Upper lobe of right lung (tissue), 1 donor: ENCODE measurements at regions not wholly inside any gene's neighbourhood (a gene's known extent, or its start where the extent isn't known, plus 50 kb on each side); places are given as distances from the start of the nearest gene placed in this dataset.

Experiments
- ATAC-seq: fragments of 200-7000 bp; cut with Tn5 transposase; one replicate; pipeline ENCODE4 v1.9.1; 2020; ENCODE audit warnings: mild to moderate bottlenecking, moderate library complexity
- DNase-seq: peaks from one replicate; pipeline ENCODE4 v3.0.0-alpha.2; 2020
- H3K27ac ChIP-seq: fragments of 200-600 bp; one replicate; pipeline ENCODE4 v1.8.0; 2022
- H3K27me3 ChIP-seq: fragments of 200-600 bp; one replicate; pipeline ENCODE4 v1.8.0; 2022; ENCODE audit warnings: mild to moderate bottlenecking
- H3K36me3 ChIP-seq: fragments of 200-600 bp; one replicate; pipeline ENCODE4 v1.8.0; 2022
- H3K4me1 ChIP-seq: fragments of 200-600 bp; one replicate; pipeline ENCODE4 v1.8.0; 2022
- H3K4me3 ChIP-seq: fragments of 200-600 bp; one replicate; pipeline ENCODE4 v1.8.0; 2022; ENCODE audit warnings: mild to moderate bottlenecking
- H3K9me3 ChIP-seq: fragments of 200-600 bp; one replicate; pipeline ENCODE4 v1.8.0; 2022
- intact Hi-C: fragments of 100-400 bp; cut with DNase I; formaldehyde crosslinking; loops from one replicate; pipeline ENCODE4 v1.11.0; 2022
- TF ChIP-seq, protein P1 (sequence below): fragments of 200-600 bp; IDR thresholded peaks from one replicate; pipeline ENCODE4 v1.8.0; 2022; ENCODE audit warnings: antibody characterized with exemption
- donor health status: DM: no; HTN: yes; CAD: no; lungs with severe emphysema.

- H3K27ac ChIP-seq, result no peak overlapping the region
- H3K9me3 ChIP-seq, result no peaks in the 10 kb centered on the region
- DNase-seq, result no peak
- no peaks in the 10 kb centered on the region for H3K27me3 ChIP-seq
- H3K4me1 ChIP-seq, result no peaks in the 10 kb centered on the region
- H3K4me3 ChIP-seq, result no peak overlapping the region
- no peak for ATAC-seq
- TF ChIP-seq, protein P1, sequence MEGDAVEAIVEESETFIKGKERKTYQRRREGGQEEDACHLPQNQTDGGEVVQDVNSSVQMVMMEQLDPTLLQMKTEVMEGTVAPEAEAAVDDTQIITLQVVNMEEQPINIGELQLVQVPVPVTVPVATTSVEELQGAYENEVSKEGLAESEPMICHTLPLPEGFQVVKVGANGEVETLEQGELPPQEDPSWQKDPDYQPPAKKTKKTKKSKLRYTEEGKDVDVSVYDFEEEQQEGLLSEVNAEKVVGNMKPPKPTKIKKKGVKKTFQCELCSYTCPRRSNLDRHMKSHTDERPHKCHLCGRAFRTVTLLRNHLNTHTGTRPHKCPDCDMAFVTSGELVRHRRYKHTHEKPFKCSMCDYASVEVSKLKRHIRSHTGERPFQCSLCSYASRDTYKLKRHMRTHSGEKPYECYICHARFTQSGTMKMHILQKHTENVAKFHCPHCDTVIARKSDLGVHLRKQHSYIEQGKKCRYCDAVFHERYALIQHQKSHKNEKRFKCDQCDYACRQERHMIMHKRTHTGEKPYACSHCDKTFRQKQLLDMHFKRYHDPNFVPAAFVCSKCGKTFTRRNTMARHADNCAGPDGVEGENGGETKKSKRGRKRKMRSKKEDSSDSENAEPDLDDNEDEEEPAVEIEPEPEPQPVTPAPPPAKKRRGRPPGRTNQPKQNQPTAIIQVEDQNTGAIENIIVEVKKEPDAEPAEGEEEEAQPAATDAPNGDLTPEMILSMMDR, result no peak
- intact Hi-C loops, result no loop called here
- no peaks in the 10 kb centered on the region for H3K36me3 ChIP-seq
These were observed 654.3 kb upstream of the KIF2B start for GRCh38 chr17:53168413-53168812.

GRCh38 chr17:53166731-53167130 is 656.0 kb upstream of the KIF2B start:
- intact Hi-C loops, result no loop called here
- Histone ChIP-seq H3K36me3 (no peaks in the 10 kb centered on the region), H3K27me3 (no peaks in the 10 kb centered on the region), H3K4me1 (no peaks in the 10 kb centered on the region), H3K4me3 (no peak overlapping the region), H3K27ac (no peak overlapping the region), H3K9me3 (no peaks in the 10 kb centered on the region)
- no peak for DNase-seq
- ATAC-seq, result no peak
- TF ChIP-seq, protein P1, result no peak

DNA sequence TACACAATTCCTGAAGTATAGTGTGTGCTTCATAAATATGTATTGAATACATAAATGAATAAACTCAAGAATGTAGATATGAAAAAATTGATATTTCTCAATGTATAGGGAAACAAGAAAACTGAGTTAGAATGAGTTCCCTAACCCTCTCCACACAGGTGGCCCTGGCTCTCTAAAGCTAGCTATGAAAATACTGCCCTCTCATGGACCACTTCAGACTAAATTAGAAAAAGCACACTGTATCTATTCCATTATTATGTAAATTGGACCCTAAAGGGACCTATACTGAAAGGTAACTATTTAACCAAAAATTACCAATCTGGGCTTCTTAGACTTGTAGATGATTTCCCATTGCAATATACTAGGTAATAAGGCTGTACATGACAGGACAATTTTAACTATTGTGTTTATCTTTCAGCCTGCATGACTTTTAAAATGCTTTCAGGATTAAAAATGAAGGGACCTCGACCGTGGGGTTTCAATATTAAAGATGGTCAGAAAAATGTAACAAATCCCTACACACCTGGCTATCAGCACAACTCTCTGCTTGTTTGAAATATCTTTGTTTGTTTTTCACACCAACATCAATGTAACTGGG is 672.5 kb upstream of the KIF2B start:
- DNase-seq, result no peak

DNA sequence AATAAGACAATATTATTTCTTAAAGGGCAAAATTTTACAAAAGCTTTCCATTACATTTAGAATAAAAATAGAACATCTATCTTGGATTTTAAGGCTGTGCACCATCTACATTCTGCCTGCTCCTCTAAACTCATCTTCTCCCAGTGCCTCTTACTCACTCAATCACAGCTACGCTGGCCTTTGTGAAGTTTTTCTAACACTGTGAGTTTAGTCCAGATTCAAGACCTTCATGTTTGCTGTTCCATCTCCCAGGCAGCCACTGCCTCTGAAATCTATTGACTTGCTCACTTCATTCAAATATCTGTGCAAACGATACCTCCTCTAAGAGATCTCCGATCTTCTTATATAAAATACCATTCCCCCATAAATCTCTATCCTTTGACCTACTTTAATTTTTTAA is 673.4 kb upstream of the KIF2B start:
- Histone ChIP-seq H3K36me3 (no peaks in the 10 kb centered on the region), H3K27ac (no peak overlapping the region), H3K4me3 (no peak overlapping the region), H3K27me3 (no peaks in the 10 kb centered on the region), H3K9me3 (no peaks in the 10 kb centered on the region), H3K4me1 (no peaks in the 10 kb centered on the region)
- TF ChIP-seq, protein P1, result no peak
- DNase-seq (no peak), ATAC-seq (no peak)
- intact Hi-C loops, result no loop called here

More for the DNA sequence above, 672.5 kb upstream of the KIF2B start:
- TF ChIP-seq, protein P1, result no peak
- Histone ChIP-seq H3K9me3 (no peaks in the 10 kb centered on the region), H3K4me3 (no peak overlapping the region), H3K27me3 (no peaks in the 10 kb centered on the region), H3K4me1 (no peaks in the 10 kb centered on the region), H3K27ac (no peak overlapping the region), H3K36me3 (no peaks in the 10 kb centered on the region)
- ATAC-seq, result no peak
- intact Hi-C loops, result no loop called here

DNA sequence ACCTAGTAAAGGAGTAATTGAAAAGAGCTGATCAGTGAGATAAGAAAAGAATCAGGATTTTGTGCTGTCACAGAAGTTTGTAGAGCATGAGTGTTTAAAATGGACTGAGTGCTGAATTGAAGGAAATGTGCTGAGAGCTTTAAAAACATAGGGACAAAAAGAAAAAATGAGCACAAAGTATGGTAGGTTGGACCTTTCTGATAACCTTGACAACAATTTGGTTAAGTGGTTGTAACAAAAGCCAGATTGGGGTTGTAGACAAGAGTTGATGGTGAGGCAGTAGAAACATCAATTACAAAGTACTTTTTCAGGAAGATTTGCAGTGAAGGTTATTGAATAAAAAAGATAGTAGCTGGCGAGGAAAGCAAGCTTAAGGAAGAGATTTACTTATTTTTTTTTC is 674.7 kb upstream of the KIF2B start:
- intact Hi-C loops, result no loop called here
- TF ChIP-seq, protein P1, result no peak

DNA sequence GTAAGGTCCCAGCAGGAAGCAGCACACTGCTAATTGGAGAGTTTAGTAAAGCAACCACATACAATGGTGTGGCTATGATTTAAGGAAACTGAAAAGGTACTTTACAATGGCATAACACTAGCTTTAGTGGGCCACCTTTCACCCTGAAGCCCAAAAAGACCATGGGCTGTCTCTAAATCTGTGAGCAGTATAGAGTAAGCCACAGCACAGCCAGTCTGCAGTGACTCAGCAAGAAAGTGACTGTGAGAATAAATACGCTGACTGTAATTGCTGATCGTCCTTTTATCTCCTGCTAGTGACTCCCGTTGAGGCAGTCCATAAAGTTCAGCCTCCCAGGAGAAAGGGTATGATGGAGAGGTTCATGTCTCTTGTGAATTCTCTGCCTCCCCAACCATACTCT is 679.8 kb upstream of the KIF2B start:
- intact Hi-C loops, result no loop called here
- TF ChIP-seq, protein P1, result no peak
- H3K27ac ChIP-seq, result no peak overlapping the region
- no peak overlapping the region for H3K4me3 ChIP-seq
- ATAC-seq (no peak), DNase-seq (no peak)
- no peaks in the 10 kb centered on the region for H3K36me3 ChIP-seq
- H3K9me3 ChIP-seq, result no peaks in the 10 kb centered on the region
- H3K4me1 ChIP-seq, result no peaks in the 10 kb centered on the region
- H3K27me3 ChIP-seq, result no peaks in the 10 kb centered on the region

More for the DNA sequence above, 674.7 kb upstream of the KIF2B start:
- Histone ChIP-seq H3K4me1 (no peaks in the 10 kb centered on the region), H3K27ac (no peak overlapping the region), H3K4me3 (no peak overlapping the region), H3K27me3 (no peaks in the 10 kb centered on the region), H3K36me3 (no peaks in the 10 kb centered on the region), H3K9me3 (no peaks in the 10 kb centered on the region)
- no peak for ATAC-seq
- no peak for DNase-seq
